ENCODE measurements at regions not wholly inside any gene's neighbourhood (a gene's known extent, or its start where the extent isn't known, plus 50 kb on each side); places are given as distances from the start of the nearest gene placed in this dataset.
"Not testable (repeated sequence)": the region's sequence is repeated elsewhere in the genome, so short reads cannot be mapped to it uniquely, and the experiment has no call there.

DNA sequence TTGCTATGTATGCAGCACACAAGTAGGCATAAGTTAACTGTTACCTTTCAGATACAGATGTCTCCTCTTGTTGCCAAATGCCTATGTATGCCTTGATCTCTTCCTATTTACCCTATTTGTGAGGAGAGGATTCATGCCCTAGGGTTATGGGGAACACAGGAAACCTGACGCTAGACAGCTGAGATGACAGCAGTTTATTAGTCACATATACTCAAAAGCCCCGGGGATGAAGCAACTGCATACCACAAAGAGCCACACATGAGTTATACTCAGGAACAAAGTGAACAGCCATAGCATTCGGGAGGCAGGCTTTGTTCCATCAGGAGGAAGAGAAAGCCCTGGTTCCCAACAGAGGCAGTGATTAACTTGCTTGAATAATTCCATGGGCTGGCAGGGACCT lies 1011.7 kb upstream of the PCDH7 start:
- DNase-seq (ENCODE audit: low read depth in 2 of 2), result no peak

DNA sequence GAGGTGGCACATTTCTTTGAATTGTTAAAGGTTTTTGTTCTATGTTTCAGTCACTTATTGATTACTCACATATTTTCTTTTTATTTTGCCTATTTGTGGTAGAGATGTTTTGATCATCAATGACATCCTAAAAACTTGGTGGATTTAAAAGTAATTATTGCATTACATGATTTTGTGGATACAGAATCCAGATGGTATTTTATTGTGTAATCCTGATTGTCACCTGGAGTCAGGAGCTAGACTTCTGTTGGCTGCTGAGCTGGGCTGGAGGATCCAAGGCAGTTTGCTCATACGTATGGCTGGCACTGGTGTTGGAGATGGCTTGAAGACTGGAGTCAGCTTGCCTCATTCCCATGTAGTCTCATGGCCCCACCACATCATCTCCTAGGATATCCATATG lies 1009.6 kb upstream of the PCDH7 start:
- no peak for DNase-seq (ENCODE audit: low read depth in 2 of 2)

DNA sequence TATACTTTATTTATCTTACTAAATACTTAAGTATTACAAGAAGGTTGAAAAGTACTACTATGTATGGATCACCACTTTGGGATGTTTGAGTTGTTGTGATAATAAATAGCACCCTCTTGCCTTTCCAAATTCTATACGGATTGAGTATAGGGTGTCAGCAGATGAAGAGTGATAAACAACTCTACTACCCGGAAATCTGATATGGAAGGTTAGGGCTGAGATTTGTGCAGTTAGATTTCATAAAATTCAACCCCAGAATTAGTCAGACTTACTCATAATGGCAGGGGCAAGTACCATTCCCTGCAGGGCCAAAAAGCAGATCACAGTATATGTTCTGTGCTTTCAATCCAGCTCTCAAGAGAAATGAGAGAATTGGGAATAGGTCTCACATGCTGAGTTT lies 1008.9 kb upstream of the PCDH7 start:
- DNase-seq (ENCODE audit: low read depth in 2 of 2), result no peak

DNA sequence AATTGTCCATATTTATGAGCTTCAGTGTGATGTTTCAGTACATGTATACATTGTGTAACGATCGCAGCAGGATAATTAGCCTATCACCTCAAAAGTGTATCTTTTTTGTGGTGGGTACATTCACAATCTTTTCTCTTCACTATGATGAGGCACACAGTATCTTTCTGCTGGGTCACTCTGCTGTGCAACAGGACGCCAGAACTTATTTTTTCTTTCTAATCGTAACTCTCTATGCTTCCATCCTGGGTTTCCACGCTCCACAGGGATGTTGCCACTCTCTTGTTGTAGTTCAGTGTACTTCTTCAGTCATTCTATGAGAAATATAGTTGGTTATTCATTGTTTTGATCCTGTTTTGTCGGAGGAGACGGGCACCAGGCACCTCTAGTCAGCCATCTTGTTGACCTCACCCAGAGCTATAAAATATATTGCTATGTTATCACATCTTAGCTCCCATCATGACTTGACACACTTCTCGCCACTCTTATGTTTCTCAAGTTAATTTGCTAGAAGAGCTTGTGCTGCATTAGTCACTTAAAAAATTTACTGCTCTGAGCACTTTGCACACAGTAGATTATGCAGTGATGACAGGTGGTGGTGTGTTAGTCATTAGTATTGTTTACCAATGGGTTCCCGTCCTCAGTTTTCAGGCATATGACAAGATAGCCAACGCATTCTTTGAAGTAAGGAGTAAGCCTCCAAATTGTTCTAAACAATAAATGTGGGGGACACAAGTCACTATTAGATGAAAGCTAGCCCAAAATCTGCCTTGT lies 1002.7 kb upstream of the PCDH7 start:
- DNase-seq (ENCODE audit: low read depth in 2 of 2), result no peak

DNA sequence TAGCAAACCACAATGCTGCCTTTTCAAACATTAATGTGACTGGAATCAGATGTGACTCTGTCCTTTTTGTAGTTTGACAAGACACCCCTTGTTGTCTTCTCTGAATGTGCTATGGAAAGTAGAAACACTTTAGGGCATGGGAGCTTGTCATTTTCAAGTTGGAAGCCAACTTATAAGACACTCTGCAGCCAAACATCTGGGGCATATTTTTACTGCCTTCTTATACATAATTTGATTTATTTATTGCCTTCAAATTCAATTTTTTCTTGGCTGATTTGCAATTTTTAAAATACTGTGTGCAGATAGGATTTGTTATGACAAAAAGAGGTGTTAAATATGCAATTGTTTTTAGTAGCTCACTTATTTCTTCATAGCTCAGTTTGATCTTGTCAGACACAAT lies 1002.0 kb upstream of the PCDH7 start:
- no peak for DNase-seq (ENCODE audit: low read depth in 2 of 2)

DNA sequence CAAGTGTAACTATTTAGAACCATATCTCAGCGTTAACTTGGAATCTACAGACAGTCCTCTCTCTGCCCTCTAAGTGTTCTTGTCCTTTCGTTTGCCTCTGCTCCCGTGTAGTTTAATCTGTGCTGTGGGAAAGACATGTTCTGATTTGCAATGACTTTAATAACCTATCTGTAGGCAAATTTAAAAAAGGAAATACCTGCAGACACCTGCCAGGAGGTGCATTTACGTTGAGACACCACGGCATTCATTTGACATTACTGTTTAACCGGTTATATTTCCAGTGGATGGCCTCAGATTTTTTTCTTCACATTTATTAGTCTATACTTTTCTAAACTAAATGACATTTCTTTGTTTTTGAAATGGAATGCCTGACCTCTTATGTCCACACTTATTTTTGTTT lies 997.9 kb upstream of the PCDH7 start:
- DNase-seq (ENCODE audit: low read depth in 2 of 2), result no peak

DNA sequence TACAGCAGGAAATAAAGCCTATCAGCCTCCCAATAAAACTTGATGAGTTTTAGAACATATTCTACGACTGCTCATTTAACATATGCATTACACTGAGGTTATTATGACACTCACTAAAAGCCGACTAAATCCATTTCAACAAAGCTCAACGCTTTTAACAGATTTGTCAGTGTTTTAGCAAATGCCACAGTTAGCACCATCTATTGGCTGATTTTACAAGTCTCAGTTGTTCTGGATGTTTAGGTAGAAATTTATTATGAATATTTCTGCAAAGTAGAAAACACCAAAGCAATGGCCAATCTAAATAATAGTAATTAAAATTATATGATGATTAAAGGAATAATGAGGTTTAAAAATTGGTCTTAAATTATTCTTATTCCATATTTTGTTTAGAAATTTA lies 993.2 kb upstream of the PCDH7 start:
- DNase-seq (ENCODE audit: low read depth in 2 of 2), result no peak

DNA sequence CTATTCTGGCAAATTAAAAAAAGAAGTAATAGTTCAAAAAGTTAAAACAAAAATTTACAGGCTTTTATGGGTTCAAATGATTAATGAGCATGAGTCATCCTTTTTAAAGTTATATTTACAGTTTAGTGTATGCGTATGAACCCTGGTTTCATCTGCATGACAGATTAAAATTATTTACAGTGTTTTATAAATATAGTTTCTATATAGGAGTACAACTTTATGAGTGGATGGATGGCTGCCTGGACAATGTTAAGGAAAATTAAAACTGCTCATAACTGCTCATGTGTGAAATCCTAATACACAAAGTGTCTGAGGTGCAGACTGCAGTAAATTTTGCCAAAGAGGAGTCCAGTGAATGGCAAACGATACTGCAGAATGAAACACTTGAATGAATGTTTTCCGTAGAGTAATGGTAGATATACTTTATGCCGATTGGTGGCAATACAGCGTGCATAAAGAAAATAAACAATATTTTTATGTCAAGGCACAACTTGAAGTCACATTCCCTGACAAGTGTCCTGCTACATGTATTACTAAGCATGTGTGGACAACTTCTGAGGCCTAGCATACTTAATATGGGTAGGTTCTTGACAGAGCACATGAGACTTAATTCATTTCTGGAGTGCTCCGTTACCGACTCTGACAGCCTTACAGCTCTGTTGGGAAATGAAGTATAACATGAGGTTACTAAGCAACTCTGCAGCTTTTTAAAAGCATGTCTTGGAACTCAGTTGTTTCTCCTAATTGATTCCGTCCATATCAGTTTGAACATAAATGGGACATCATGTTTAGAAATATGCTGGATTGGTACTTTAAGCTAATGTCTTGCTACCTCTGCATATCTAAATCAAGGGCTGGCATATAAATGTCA lies 985.6 kb upstream of the PCDH7 start:
- DNase-seq (ENCODE audit: low read depth in 2 of 2), result no peak

DNA sequence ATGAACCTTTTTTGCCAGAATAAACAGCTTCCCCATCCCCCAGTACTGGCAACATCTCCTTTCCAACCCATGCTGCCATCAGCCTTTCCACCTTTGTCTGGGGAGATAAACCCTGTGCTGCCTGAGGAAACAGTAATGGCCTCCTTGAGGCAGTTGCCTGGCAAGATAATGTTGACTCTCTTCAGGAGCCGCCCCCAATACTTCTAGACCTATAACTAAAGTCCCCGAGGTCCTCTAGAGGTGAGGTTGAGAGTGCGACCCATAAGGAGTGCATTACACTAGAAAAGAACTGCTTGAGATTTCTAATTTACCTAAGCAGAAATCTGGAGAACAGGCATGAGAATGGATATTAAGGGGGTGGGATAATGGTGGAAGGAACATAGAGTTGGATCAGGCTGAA lies 963.2 kb upstream of the PCDH7 start:
- DNase-seq (ENCODE audit: low read depth in 2 of 2), result no peak

DNA sequence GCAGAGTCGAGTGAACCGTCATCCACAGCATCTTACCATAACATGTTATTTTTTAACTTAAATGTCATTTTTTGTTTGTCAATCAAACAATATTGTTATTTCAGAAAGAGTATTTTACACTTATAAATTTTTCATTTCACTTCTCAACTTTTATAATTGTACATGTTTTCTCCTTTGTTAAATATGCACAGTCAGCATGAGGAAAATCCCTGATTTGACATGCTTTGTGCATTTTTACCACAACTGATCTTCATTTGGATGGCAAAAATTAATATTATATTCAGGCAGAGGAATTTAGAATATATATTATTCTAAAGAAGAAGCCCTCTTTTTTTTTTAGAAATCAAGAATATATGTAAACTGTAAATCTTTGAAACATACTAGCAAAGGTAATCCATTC lies 958.0 kb upstream of the PCDH7 start:
- DNase-seq (ENCODE audit: low read depth in 2 of 2), result no peak

DNA sequence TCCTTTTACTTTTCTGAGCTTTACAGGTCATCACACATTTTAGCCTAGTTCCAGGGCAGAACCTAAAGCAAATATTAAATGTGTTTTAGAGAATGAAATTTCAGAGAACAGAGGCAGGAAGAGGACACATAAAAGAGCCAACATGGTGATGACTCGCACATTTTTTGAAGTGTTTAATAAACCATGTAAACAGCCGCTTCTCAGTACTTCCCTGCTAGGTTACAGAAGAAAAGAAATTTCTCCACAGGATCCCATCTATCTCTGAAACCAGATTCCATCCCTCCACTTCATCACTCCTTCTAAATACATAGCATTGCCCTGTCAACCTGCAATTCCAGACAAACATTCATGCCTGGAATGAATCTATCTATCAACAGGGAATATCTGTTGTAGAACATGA lies 949.5 kb upstream of the PCDH7 start:
- DNase-seq (ENCODE audit: low read depth in 2 of 2), result no peak

DNA sequence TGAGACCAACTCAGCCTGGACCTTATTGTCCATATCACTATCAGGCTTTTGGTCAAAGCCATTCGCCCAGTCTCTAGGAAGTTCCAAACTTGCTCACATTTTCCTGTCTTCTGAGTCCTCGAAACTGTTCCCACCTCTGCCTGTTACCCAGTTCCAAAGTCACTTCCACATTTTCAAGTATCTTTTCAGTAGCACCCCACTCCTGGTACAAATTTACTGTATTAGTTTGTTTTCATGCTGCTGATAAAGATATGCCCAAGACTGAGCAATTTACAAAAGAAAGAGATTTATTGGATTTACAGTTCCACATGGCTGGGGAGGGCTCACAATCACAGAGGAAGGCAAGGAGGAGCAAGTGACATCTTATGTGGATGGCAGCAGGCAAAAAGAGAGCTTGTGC lies 932.0 kb upstream of the PCDH7 start:
- not testable (repeated sequence) for DNase-seq (ENCODE audit: low read depth in 2 of 2)

DNA sequence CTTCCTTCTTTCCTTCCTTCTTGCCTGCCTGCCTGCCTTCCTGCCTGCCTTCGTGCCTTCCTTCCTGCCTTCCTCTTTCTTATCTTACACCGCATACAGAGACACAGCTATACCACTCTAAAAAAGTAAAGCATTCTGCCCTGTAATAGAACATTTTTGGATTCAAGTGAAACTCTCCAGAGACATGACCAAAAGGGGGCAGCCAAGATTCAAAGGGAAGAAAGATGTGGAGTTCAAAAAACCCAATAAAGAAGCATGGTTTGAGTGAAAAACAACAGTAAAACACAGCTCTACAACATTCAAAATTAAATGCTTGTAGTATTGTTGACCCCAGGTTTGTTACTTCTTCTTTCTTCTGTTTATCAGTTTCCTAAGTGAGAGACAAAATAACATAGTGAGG lies 914.9 kb upstream of the PCDH7 start:
- DNase-seq (ENCODE audit: low read depth in 2 of 2), result no peak

DNA sequence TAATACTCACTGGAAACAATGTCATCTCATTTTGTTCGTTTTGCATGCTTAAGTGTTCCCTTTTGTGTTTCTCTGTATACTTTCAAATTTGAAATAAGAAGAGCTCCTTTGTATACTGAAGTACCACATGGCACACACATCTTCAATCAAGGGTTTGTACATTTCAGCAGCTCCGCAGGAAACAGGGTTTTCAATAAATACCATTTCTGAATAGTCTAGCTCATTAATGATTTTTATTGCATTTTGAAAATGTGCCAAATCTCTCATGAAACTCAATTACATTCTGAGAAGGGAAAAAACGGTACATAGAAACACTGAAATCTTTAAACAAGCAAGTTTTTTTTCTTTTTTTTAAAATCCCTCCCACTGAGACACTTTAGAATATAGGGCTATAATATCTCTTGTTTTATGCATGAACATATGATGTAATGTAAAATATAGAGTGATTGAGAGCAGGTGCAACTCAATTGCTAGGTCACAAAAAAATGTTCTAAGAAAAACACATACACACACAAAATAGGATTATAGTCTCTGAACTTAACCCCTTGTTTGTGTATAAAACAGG lies 914.2 kb upstream of the PCDH7 start:
- DNase-seq (ENCODE audit: low read depth in 2 of 2), result no peak

DNA sequence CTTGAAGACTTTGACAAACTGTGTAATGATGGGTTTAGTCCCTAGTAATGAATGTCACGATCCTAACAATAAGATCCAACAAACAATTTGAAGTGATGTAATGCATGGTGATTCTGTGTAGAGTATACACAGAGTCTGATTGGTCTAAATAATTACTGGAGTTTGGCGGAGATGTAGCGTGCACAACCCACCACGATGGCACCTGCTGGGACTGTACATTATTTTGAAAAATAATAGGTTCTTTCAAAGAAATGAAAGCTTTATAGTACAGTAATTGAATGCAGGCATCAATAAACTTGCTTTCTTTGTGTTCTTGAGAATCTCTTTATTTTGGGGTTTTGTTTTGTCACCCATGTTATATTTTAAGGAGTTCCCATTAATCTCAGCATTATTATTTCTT lies 902.2 kb upstream of the PCDH7 start:
- no peak for DNase-seq (ENCODE audit: low read depth in 2 of 2)

DNA sequence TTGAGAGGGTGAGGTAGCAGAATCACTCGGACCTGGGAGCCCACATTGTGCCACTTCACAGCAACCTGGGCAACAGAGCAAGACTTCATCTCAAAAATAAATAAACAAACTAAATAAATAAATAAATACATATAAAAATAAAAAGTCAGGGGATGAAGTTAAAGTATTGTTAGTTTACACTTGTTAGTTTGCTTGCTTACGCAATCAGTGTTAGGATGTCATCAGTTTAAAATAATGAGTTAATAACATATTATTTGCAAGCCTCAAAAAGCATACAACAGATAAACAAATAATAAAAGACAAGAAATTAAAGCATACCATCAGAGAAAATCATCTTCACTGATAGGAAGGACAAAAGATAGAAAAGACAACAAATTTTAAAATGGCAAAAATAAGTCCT lies 891.1 kb upstream of the PCDH7 start:
- DNase-seq (ENCODE audit: low read depth in 2 of 2), result no peak

DNA sequence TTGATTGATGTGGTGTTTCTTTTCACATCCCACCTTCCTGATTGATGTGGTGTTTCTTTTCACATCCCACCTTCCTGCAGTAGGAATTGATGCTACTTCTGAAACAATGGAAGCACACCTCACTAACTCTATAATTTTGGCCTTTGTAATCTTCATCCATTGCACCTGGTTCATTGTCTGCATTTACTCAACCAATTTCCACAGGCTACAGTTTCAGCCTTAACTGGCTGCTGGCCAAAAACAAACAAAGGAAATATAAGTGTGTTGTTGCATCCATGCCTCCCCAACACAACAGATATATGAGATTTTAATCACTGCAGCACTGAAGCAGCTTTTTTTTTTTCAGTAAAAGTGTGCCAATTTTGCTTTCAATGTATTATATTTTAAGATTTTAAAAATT lies 867.6 kb upstream of the PCDH7 start:
- no peak for DNase-seq (ENCODE audit: low read depth in 2 of 2)

DNA sequence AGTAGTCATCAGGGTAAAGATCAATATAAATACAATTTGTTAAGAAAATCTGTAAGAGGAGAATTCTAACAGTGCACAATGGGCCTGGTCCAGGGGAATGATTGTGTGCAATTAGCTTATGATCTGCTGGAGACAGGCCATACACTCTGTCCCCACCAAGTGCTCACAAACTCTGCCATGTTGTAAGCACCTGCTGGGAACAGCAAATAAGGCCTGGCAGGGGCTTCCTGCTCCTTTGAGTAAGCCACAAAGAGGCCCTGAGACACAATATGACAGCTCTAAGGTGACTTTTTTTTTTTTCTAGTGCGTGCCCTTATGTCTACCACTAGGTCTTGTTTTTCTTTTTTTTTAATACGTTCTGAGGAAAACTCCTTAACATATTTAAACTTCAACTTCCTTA lies 866.3 kb upstream of the PCDH7 start:
- no peak for DNase-seq (ENCODE audit: low read depth in 2 of 2)

DNA sequence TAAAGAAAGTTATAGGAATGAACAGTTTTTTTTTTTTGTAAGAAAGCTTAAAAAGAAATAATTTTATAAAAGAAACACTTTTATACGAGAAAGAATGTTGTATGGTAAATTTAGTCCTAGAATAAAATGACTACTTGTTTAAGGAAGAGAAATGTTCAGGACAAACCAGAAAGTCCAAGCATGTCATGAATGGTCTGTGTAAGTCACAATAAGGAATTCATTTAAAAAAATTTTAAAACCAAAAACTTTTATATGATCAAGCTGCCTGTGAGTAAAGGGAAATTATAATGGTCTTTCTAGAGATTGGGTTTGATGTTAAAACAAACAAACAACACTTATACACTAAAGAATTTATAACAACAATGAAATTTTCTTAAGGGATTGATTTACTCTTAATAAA lies 858.9 kb upstream of the PCDH7 start:
- DNase-seq (ENCODE audit: low read depth in 2 of 2), result no peak

DNA sequence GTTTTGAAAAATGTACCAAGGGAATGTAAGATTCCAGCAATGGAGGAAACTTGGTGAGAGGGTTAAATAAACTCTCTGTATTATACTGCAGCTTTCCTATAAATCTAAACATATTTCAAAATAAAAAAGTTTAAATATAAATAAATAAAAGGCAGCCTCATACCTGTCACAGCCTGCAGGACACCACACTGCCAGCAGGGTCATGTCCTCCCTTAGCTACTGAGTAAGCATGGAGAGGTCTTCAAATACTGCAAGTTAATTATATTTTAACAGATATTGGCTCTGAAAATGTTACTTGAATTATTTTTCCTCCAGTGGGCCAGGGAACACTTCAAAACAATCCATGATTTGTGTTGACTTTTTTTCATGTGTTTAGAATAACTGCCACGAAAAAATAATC lies 852.8 kb upstream of the PCDH7 start:
- DNase-seq (ENCODE audit: low read depth in 2 of 2), result no peak

DNA sequence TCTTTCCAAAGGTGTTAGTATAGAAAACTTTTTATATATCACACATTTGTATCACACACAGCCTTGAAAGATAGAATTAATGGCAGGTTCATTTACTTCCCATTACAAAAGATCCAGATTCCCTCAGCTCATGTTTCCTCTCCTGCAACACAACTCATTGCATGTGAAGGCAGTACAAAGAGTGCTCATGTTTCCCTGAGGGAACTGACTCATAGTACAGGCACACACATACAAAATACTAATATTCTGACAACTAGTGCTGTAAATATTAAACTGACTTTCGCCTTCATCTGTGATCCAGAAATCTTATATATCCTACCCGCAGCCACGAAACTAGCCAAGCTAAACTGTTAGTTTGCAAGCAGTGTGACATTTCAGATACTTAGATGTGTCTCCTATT lies 819.8 kb upstream of the PCDH7 start:
- no peak for DNase-seq (ENCODE audit: low read depth in 2 of 2)

DNA sequence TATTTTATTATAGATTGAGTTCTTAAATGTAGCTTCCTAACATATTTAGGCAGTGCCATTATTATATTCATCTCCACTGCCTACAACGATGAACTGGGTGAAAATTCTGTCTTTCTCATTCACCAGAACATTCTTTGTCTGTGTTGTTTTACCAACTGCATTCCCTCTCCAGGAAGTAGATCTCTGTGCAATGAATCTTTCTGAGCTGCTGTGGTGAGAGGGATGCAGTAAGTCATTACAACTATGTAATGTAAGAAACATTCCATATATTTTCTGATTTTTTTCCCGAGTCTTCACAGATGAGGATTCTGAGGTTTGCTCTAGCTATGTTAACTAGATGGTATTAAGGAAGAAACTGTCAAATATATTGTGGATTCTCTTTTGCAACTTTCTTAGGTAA lies 811.9 kb upstream of the PCDH7 start:
- DNase-seq (ENCODE audit: low read depth in 2 of 2), result no peak

DNA sequence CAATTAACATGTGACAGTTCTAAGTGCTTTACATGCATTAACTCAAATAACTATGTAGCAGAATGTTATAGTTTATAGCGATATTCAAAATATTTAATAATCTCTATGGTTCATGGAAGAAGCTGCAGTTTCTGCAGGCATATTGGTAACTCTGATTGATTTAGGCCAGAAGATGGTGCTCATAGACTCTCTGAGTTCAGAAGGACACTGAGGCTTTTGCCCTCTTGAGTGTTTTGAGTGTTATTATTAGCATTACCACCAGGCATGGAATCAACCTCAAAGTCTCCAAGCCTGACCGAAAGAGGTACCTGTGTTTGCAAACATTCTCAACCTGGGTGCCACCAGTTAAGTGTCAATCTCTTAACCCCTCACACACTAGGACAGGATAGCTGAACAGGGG lies 792.3 kb upstream of the PCDH7 start:
- DNase-seq (ENCODE audit: low read depth in 2 of 2), result no peak
